ENCODE measurements at regions not wholly inside any gene's neighbourhood (a gene's known extent, or its start where the extent isn't known, plus 50 kb on each side); places are given as distances from the start of the nearest gene placed in this dataset.
A peak's percentile ranks its signal among the peaks of the same experiment; 100 is the strongest.

GRCh38 chr13:21232599-21232998 is 56.1 kb downstream of the MRPL57 start:
- Histone ChIP-seq H3K4me3 (ENCODE audit: low read depth, low read length) (no peak overlapping the region), H3K27ac (ENCODE audit: low read depth, low read length) (no peak overlapping the region), H3K9me3 (ENCODE audit: control insufficient read depth, insufficient read depth, low read length) (peaks cover under 1% of the 10 kb centered on the region; the same call in 1 of the 2 replicates), H3K27me3 (ENCODE audit: control insufficient read depth, insufficient read depth, low read length) (peaks cover 6% of the 10 kb centered on the region)
- POLR2A ChIA-PET = no interaction called here
- TF ChIP-seq CTCF (IDR thresholded peaks at IDR 0.05; ENCODE audit: low read depth, low read length) = peak; percentile 8; the same call in 1 of the 2 replicates
- DNase-seq (ENCODE audit: low read depth, low spot score) = no peak
- CTCF ChIA-PET = interaction anchor here (0.6 to 1.2 kb wide), 3 partner anchors 9 to 210 kb away, joined by 3 to 4 read pairs (median 4); no protein-coding TSS in a partner anchor

GRCh38 chr13:21233086-21233485 is 56.6 kb downstream of the MRPL57 start:
- TF ChIP-seq CTCF (IDR thresholded peaks at IDR 0.05; ENCODE audit: low read depth, low read length) = no peak
- Histone ChIP-seq H3K4me3 (ENCODE audit: low read depth, low read length) (no peak overlapping the region), H3K27ac (ENCODE audit: low read depth, low read length) (no peak overlapping the region), H3K9me3 (ENCODE audit: control insufficient read depth, insufficient read depth, low read length) (peaks cover 3% of the 10 kb centered on the region), H3K27me3 (ENCODE audit: control insufficient read depth, insufficient read depth, low read length) (peaks cover 8% of the 10 kb centered on the region)
- no peak for DNase-seq (ENCODE audit: low read depth, low spot score)
- ChIA-PET CTCF (interaction anchor here (0.6 to 1.2 kb wide), 3 partner anchors 9 to 210 kb away, joined by 3 to 4 read pairs (median 4); no protein-coding TSS in a partner anchor), POLR2A (no interaction called here)

- Histone ChIP-seq H3K27me3 (ENCODE audit: control insufficient read depth, insufficient read depth, low read length) (peaks cover 8% of the 10 kb centered on the region), H3K27ac (ENCODE audit: low read depth, low read length) (no peak overlapping the region), H3K9me3 (ENCODE audit: control insufficient read depth, insufficient read depth, low read length) (peaks cover 3% of the 10 kb centered on the region), H3K4me3 (ENCODE audit: low read depth, low read length) (no peak overlapping the region)
- CTCF ChIA-PET = no interaction called here
- POLR2A ChIA-PET = no interaction called here
- DNase-seq (ENCODE audit: low read depth, low spot score) = no peak
- TF ChIP-seq CTCF (IDR thresholded peaks at IDR 0.05; ENCODE audit: low read depth, low read length) = no peak
Measured at GRCh38 chr13:21234526-21234925, 58.1 kb downstream of the MRPL57 start.

- CTCF ChIA-PET = interaction anchor here (1.8 kb wide), 1 partner anchor 242 kb away, joined by 6 read pairs; no protein-coding TSS in a partner anchor
- no peak overlapping the region for H3K4me3 ChIP-seq (ENCODE audit: low read depth, low read length)
- POLR2A ChIA-PET = no interaction called here
- H3K27ac ChIP-seq (ENCODE audit: low read depth, low read length) = no peak overlapping the region
- peaks cover 3% of the 10 kb centered on the region for H3K9me3 ChIP-seq (ENCODE audit: control insufficient read depth, insufficient read depth, low read length)
- peaks cover 8% of the 10 kb centered on the region for H3K27me3 ChIP-seq (ENCODE audit: control insufficient read depth, insufficient read depth, low read length)
- no peak for DNase-seq (ENCODE audit: low read depth, low spot score)
- no peak for TF ChIP-seq CTCF (IDR thresholded peaks at IDR 0.05; ENCODE audit: low read depth, low read length)
Measured at GRCh38 chr13:21235174-21235573, 58.7 kb downstream of the MRPL57 start.

- no peak for TF ChIP-seq CTCF (IDR thresholded peaks at IDR 0.05; ENCODE audit: low read depth, low read length)
- peaks cover 3% of the 10 kb centered on the region; the same call in 1 of the 2 replicates for H3K9me3 ChIP-seq (ENCODE audit: control insufficient read depth, insufficient read depth, low read length)
Measured at GRCh38 chr13:21237081-21237480, 60.6 kb downstream of the MRPL57 start.

More at GRCh38 chr13:21237081-21237480, 60.6 kb downstream of the MRPL57 start:
- CTCF ChIA-PET = no interaction called here
- Histone ChIP-seq H3K4me3 (ENCODE audit: low read depth, low read length) (no peak overlapping the region), H3K27me3 (ENCODE audit: control insufficient read depth, insufficient read depth, low read length) (peaks cover 8% of the 10 kb centered on the region), H3K27ac (ENCODE audit: low read depth, low read length) (no peak overlapping the region)
- POLR2A ChIA-PET = no interaction called here
- DNase-seq (ENCODE audit: low read depth, low spot score) = no peak

All from AG04450 (cell line).